ENCODE measurements at regions not wholly inside any gene's neighbourhood (a gene's known extent, or its start where the extent isn't known, plus 50 kb on each side); places are given as distances from the start of the nearest gene placed in this dataset.
"Not testable (repeated sequence)": the region's sequence is repeated elsewhere in the genome, so short reads cannot be mapped to it uniquely, and the experiment has no call there.

DNA sequence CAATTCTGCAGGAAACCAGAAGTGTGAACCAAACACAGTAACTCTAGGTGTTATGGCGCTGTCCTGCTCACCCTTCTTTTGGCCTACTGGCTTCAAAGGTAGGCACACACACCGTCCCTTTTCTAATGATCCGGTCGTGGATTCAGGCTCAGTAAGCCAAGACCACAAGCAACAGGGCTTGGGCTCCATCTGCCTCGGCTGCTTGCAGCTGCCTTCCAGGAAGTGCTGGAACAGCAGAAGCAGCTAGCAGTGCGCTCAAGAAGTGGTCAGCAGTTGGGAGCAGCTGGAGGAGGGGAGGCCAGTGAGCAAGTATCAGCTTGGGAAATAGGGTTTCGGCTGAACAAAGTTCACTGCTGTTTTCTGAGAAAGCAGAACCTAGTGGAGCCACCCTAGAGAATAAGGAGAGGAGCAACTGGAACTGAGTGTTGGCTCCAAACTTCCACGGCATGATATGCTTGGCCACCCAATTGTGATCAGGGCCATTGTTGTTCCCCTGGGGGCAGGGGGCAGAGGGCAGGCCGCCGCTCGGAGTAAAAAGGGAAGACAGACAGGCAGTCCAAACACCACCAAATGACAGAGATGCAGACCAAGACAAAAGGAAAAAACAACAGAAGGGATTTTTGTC is 173.4 kb downstream of the TOMM20 start:
- TF ChIP-seq, protein P1, sequence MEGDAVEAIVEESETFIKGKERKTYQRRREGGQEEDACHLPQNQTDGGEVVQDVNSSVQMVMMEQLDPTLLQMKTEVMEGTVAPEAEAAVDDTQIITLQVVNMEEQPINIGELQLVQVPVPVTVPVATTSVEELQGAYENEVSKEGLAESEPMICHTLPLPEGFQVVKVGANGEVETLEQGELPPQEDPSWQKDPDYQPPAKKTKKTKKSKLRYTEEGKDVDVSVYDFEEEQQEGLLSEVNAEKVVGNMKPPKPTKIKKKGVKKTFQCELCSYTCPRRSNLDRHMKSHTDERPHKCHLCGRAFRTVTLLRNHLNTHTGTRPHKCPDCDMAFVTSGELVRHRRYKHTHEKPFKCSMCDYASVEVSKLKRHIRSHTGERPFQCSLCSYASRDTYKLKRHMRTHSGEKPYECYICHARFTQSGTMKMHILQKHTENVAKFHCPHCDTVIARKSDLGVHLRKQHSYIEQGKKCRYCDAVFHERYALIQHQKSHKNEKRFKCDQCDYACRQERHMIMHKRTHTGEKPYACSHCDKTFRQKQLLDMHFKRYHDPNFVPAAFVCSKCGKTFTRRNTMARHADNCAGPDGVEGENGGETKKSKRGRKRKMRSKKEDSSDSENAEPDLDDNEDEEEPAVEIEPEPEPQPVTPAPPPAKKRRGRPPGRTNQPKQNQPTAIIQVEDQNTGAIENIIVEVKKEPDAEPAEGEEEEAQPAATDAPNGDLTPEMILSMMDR (IDR thresholded peaks at IDR 0.05; ENCODE audit: low read depth, low read length): no peak
- Histone ChIP-seq H3K9me3 (ENCODE audit: control insufficient read depth, insufficient read depth, low read length) (no peaks in the 10 kb centered on the region), H3K27ac (ENCODE audit: low read depth, low read length) (peak overlapping the region; percentile 47), H3K27me3 (ENCODE audit: control insufficient read depth, insufficient read depth, low read length) (no peaks in the 10 kb centered on the region), H3K4me3 (ENCODE audit: low read depth, low read length) (no peak overlapping the region)
- DNase-seq (ENCODE audit: low read depth, low spot score): no peak
- ChIA-PET CTCF (interaction anchor here (1.4 to 1.6 kb wide), 2 partner anchors 129 kb away, joined by 3 read pairs; no protein-coding TSS in a partner anchor), POLR2A (interaction anchor here (1.0 to 1.1 kb wide), 2 partner anchors 15 to 29 kb away, joined by 3 read pairs; no protein-coding TSS in a partner anchor)

DNA sequence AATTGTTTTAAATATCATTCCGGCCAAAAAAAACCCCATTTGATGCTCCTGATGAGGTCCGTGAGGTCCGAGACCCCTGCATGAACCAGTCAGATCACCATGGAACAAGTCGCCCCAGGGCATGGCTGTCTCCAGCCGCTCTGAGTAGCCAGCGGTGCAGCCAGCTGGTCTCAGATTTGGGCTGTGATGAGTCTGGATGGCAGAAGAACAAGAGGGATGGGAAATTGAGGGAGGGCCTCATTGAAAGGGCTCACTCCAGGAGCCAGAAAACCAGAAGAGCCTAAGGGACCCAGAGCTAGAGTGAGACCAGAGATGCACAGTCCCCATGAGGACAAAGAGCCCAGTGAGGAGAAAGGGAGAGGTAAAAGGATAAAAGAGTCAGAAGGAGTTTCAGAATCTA is 174.0 kb downstream of the TOMM20 start:
- TF ChIP-seq, protein P1 (IDR thresholded peaks at IDR 0.05; ENCODE audit: low read depth, low read length): no peak
- H3K27ac ChIP-seq (ENCODE audit: low read depth, low read length): peak overlapping the region; percentile 11
- POLR2A ChIA-PET: interaction anchor here (1.1 kb wide), 1 partner anchor 29 kb away, joined by 3 read pairs; no protein-coding TSS in a partner anchor
- CTCF ChIA-PET: interaction anchor here (1.4 kb wide), 1 partner anchor 129 kb away, joined by 3 read pairs; no protein-coding TSS in a partner anchor
- no peak for DNase-seq (ENCODE audit: low read depth, low spot score)
- no peak overlapping the region for H3K4me3 ChIP-seq (ENCODE audit: low read depth, low read length)
- no peaks in the 10 kb centered on the region for H3K27me3 ChIP-seq (ENCODE audit: control insufficient read depth, insufficient read depth, low read length)
- peaks cover 2% of the 10 kb centered on the region; the same call in 1 of the 2 replicates for H3K9me3 ChIP-seq (ENCODE audit: control insufficient read depth, insufficient read depth, low read length)

DNA sequence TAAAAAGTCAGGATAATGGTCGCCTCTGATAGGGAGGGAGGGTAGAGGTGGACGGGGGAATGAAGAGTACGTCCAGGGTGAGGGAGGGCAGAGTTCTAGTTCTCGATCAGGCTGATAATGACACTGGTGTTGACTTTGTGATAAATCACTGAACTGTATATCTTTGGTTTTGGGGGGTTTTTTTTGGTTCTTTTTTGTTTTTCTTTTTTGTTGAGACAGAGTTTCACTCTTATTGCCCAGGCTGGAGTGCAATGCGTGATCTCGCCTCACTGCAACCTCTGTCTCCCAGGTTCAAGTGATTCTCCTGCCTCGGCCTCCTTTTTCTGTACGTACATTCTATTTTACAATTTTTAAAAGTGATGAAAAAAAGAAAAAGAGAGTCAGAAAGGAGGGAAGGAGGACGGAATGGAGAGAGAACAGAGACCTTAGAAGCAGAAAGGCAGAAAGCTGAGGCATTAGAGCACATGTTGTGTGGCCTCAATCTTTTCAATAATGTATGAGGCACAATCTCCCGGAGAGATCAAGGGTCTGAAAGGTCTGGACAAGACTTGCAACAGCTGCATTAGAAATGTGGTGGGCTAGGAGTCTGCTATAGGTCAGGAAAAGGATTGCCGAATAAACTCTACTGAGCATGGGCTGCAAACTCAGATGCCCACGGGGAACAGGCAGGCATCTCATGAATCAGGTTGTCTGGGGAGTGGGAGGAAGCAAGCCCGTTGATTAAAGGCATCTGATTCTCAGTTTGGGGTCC is 174.8 kb downstream of the TOMM20 start:
- peaks cover 6% of the 10 kb centered on the region for H3K9me3 ChIP-seq (ENCODE audit: control insufficient read depth, insufficient read depth, low read length)
- TF ChIP-seq, protein P1 (IDR thresholded peaks at IDR 0.05; ENCODE audit: low read depth, low read length): no peak
- H3K27me3 ChIP-seq (ENCODE audit: control insufficient read depth, insufficient read depth, low read length): no peaks in the 10 kb centered on the region
- H3K27ac ChIP-seq (ENCODE audit: low read depth, low read length): no peak overlapping the region
- ChIA-PET CTCF (interaction anchor here (1.4 kb wide), 1 partner anchor 130 kb away, joined by 3 read pairs; no protein-coding TSS in a partner anchor), POLR2A (no interaction called here)
- DNase-seq (ENCODE audit: low read depth, low spot score): no peak
- H3K4me3 ChIP-seq (ENCODE audit: low read depth, low read length): no peak overlapping the region

DNA sequence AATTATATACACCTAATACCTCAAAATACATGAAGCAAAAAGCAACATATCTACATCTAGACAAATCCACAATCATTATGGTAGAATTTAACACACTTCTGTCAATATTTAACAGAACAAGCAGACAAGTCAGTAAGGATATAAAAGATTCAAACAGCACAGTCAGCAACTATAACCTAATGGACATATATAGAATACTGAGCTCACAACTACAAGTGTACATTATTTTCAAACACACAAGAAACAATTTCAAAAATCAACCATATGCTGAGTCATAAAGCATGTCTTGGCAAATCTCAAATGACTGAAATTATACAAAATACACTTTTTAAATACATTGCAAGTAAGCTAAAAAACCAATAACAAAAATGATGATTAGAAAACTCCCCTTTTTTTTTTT is 178.0 kb downstream of the TOMM20 start:
- H3K9me3 ChIP-seq (ENCODE audit: control insufficient read depth, insufficient read depth, low read length): peaks cover 6% of the 10 kb centered on the region
- POLR2A ChIA-PET: interaction anchor here (0.6 kb wide), 1 partner anchor 24 kb away, joined by 3 read pairs; no protein-coding TSS in a partner anchor
- no peak overlapping the region for H3K4me3 ChIP-seq (ENCODE audit: low read depth, low read length)
- CTCF ChIA-PET: interaction anchor here (0.7 to 0.8 kb wide), 3 partner anchors 49 to 817 kb away, joined by 4 to 6 read pairs (median 6); no protein-coding TSS in a partner anchor
- DNase-seq (ENCODE audit: low read depth, low spot score): no peak
- TF ChIP-seq, protein P1 (IDR thresholded peaks at IDR 0.05; ENCODE audit: low read depth, low read length): no peak
- no peaks in the 10 kb centered on the region for H3K27me3 ChIP-seq (ENCODE audit: control insufficient read depth, insufficient read depth, low read length)
- no peak overlapping the region for H3K27ac ChIP-seq (ENCODE audit: low read depth, low read length)

DNA sequence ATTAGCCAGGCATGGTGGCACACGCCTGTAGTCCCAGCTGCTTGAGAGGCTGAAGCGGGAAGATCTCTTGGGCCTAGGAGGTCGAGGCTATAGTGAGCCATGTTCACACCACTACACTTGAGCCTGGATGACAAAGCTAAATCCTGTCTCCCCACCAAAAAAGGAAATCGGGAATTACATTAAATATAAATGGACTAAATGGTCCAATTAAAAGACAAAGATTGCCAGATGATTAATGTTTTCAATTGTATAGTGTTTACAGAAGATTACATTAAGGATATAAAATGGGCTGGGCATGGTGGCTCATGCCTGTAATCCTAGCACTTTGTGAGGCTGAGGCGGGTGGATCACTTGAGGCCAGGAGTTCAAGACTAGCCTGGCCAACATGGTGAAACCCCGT is 179.1 kb downstream of the TOMM20 start:
- H3K27ac ChIP-seq (ENCODE audit: low read depth, low read length); H3K9me3 ChIP-seq (ENCODE audit: control insufficient read depth, insufficient read depth, low read length); H3K27me3 ChIP-seq (ENCODE audit: control insufficient read depth, insufficient read depth, low read length); H3K4me3 ChIP-seq (ENCODE audit: low read depth, low read length); CTCF ChIA-PET; DNase-seq (ENCODE audit: low read depth, low spot score); POLR2A ChIA-PET: not testable (repeated sequence)

Data from AG04450 (cell line).